HG03342 (cell line): ENCODE measurements at regions not wholly inside any gene's neighbourhood (a gene's known extent, or its start where the extent isn't known, plus 50 kb on each side); places are given as distances from the start of the nearest gene placed in this dataset.
A peak's percentile ranks its signal among the peaks of the same experiment; 100 is the strongest.

Experiments
- ATAC-seq: cut with Tn5 transposase; IDR thresholded peaks from one replicate; pipeline ENCODE4 v1.9.1; 2021; ENCODE audit warnings: mild to moderate bottlenecking, moderate library complexity; ENCODE audit not compliant: unreplicated experiment

GRCh38 chr20:24773168-24773567 lies 175.9 kb upstream of the CST7 start:
- no peak for ATAC-seq

- peak; percentile 69 for ATAC-seq
Measured at GRCh38 chr20:24773751-24774201, 175.3 kb upstream of the CST7 start.

GRCh38 chr20:24775966-24776365 lies 173.1 kb upstream of the CST7 start:
- no peak for ATAC-seq

GRCh38 chr20:24776755-24777271 lies 172.3 kb upstream of the CST7 start:
- ATAC-seq, result no peak

- ATAC-seq, result no peak
Measured at GRCh38 chr20:24777746-24778145, 171.3 kb upstream of the CST7 start.

GRCh38 chr20:24778585-24779031 lies 170.5 kb upstream of the CST7 start:
- ATAC-seq, result no peak

GRCh38 chr20:24779131-24779530 lies 169.9 kb upstream of the CST7 start:
- no peak for ATAC-seq

GRCh38 chr20:24779946-24780345 lies 169.1 kb upstream of the CST7 start:
- ATAC-seq, result no peak

- no peak for ATAC-seq
Measured at GRCh38 chr20:24780674-24781417, 168.2 kb upstream of the CST7 start.

GRCh38 chr20:24781418-24781980 lies 167.6 kb upstream of the CST7 start:
- ATAC-seq, result no peak

GRCh38 chr20:24782301-24782700 lies 166.8 kb upstream of the CST7 start:
- no peak for ATAC-seq

GRCh38 chr20:24782801-24783630 lies 166.1 kb upstream of the CST7 start:
- ATAC-seq, result no peak

- no peak for ATAC-seq
Measured at GRCh38 chr20:24783631-24784492, 165.2 kb upstream of the CST7 start.

- no peak for ATAC-seq
Measured at GRCh38 chr20:24784607-24785006, 164.5 kb upstream of the CST7 start.

GRCh38 chr20:24785141-24786110 lies 163.6 kb upstream of the CST7 start:
- no peak for ATAC-seq

- ATAC-seq, result no peak
Measured at GRCh38 chr20:24786111-24786495, 163.0 kb upstream of the CST7 start.

- no peak for ATAC-seq
Measured at GRCh38 chr20:24786646-24787045, 162.4 kb upstream of the CST7 start.

GRCh38 chr20:24787071-24787470 lies 162.0 kb upstream of the CST7 start:
- ATAC-seq, result no peak

GRCh38 chr20:24787621-24788020 lies 161.4 kb upstream of the CST7 start:
- no peak for ATAC-seq
